ENCODE measurements at regions not wholly inside any gene's neighbourhood (a gene's known extent, or its start where the extent isn't known, plus 50 kb on each side); places are given as distances from the start of the nearest gene placed in this dataset.

GRCh38 chr1:30416221-30416820 is 307.1 kb downstream of the MATN1 start:
- Histone ChIP-seq H3K4me3 (no peak overlapping the region), H3K9me3 (no peaks in the 10 kb centered on the region), H3K36me3 (no peaks in the 10 kb centered on the region), H3K4me1 (no peaks in the 10 kb centered on the region), H3K27me3 (replicated peaks in 1 of 7) (peaks cover 0 to 59% (median 0%) of the 10 kb centered on the region in 7 donors), H3K27ac (no peak overlapping the region)
- WGBS, 5 donors = 59 to 87% (median 77%) methylated on average over 6 of the region's 6 CpGs
- intact Hi-C loops (cut with DNase I; ENCODE audit: low total_unique reads) = no loop called here
- no peak for DNase-seq
- no peak for TF ChIP-seq CTCF (IDR thresholded peaks at IDR 0.05 in 8 of 11, conservative IDR thresholded peaks at IDR 0.05 in 3 of 11)
- no peak for TF ChIP-seq POLR2A (IDR thresholded peaks at IDR 0.05)
- TF ChIP-seq POLR2AphosphoS5 (IDR thresholded peaks at IDR 0.05) = no peak

- WGBS, 5 donors = 79 to 83% (median 81%) methylated on average over 6 to 7 of the region's 7 CpGs
- no peak overlapping the region for H3K27ac ChIP-seq
- no peaks in the 10 kb centered on the region for H3K4me1 ChIP-seq
- intact Hi-C loops (cut with DNase I; ENCODE audit: low total_unique reads) = no loop called here
- no peaks in the 10 kb centered on the region for H3K36me3 ChIP-seq
- TF ChIP-seq POLR2AphosphoS5 (IDR thresholded peaks at IDR 0.05) (no peak), CTCF (IDR thresholded peaks at IDR 0.05 in 8 of 11, conservative IDR thresholded peaks at IDR 0.05 in 3 of 11) (no peak), POLR2A (IDR thresholded peaks at IDR 0.05) (no peak)
- DNase-seq = no peak
- no peaks in the 10 kb centered on the region for H3K9me3 ChIP-seq
- peaks cover 0 to 57% (median 0%) of the 10 kb centered on the region in 7 donors for H3K27me3 ChIP-seq (replicated peaks in 1 of 7)
- H3K4me3 ChIP-seq = no peak overlapping the region
Observed at GRCh38 chr1:30415171-30415940, 308.0 kb downstream of the MATN1 start.

- 40 to 65% (median 53%) methylated on average over 3 of the region's 3 CpGs for WGBS, 5 donors
- Histone ChIP-seq H3K4me3 (no peak overlapping the region), H3K27ac (no peak overlapping the region), H3K27me3 (replicated peaks in 1 of 7) (peaks cover 0 to 61% (median 0%) of the 10 kb centered on the region in 7 donors), H3K4me1 (no peaks in the 10 kb centered on the region), H3K9me3 (no peaks in the 10 kb centered on the region), H3K36me3 (no peaks in the 10 kb centered on the region)
- no peak for DNase-seq
- intact Hi-C loops (cut with DNase I; ENCODE audit: low total_unique reads) = no loop called here
- no peak for TF ChIP-seq CTCF (IDR thresholded peaks at IDR 0.05 in 8 of 11, conservative IDR thresholded peaks at IDR 0.05 in 3 of 11)
- no peak for TF ChIP-seq POLR2A (IDR thresholded peaks at IDR 0.05)
- TF ChIP-seq POLR2AphosphoS5 (IDR thresholded peaks at IDR 0.05) = no peak
Observed at GRCh38 chr1:30414851-30415165, 308.6 kb downstream of the MATN1 start.

GRCh38 chr1:30414086-30414850 is 309.1 kb downstream of the MATN1 start:
- Histone ChIP-seq H3K27me3 (replicated peaks in 1 of 7) (peaks cover 0 to 64% (median 0%) of the 10 kb centered on the region in 7 donors), H3K9me3 (no peaks in the 10 kb centered on the region), H3K4me1 (no peaks in the 10 kb centered on the region), H3K36me3 (no peaks in the 10 kb centered on the region), H3K4me3 (no peak overlapping the region), H3K27ac (no peak overlapping the region)
- no peak for DNase-seq
- TF ChIP-seq CTCF (IDR thresholded peaks at IDR 0.05 in 8 of 11, conservative IDR thresholded peaks at IDR 0.05 in 3 of 11) (no peak), POLR2A (IDR thresholded peaks at IDR 0.05) (no peak), POLR2AphosphoS5 (IDR thresholded peaks at IDR 0.05) (no peak)
- intact Hi-C loops (cut with DNase I; ENCODE audit: low total_unique reads) = no loop called here
- 74 to 88% (median 80%) methylated on average over 12 to 14 of the region's 14 CpGs for WGBS, 5 donors

All from spleen (tissue), 11 donors.